ENCODE measurements at regions not wholly inside any gene's neighbourhood (a gene's known extent, or its start where the extent isn't known, plus 50 kb on each side); places are given as distances from the start of the nearest gene placed in this dataset.

GRCh38 chr14:26187996-26188620 is 409.7 kb downstream of the NOVA1 start:
- no peak for TF ChIP-seq CTCF (IDR thresholded peaks at IDR 0.05)
- TF ChIP-seq POLR2A (IDR thresholded peaks at IDR 0.05), result no peak
- TF ChIP-seq EP300 (IDR thresholded peaks at IDR 0.05), result no peak

Data from ovary (tissue), 3 donors.